GM23338 (cell line): ENCODE measurements at regions not wholly inside any gene's neighbourhood (a gene's known extent, or its start where the extent isn't known, plus 50 kb on each side); places are given as distances from the start of the nearest gene placed in this dataset.

ENCODE experiments used
- ATAC-seq: fragments of 200-7000 bp; cut with Tn5 transposase; 3 replicates; pipeline ENCODE4 v1.9.1; 2020
- DNase-seq: peaks from one replicate; pipeline ENCODE4 v3.0.0-alpha.2; 2015; ENCODE audit warnings: low spot score
- H2AFZ ChIP-seq: fragments of 200-600 bp; sonication (generic); 2 replicates; pipeline ENCODE4 v1.8.0; 2016; ENCODE audit warnings: antibody characterized with exemption, mild to moderate bottlenecking, moderate library complexity
- H3F3A ChIP-seq: fragments of 200-600 bp; sonication (generic); replicated peaks from 2 replicates; pipeline ENCODE4 v1.8.0; 2017; ENCODE audit warnings: antibody characterized with exemption, mixed run types, low read depth
- H3K27ac ChIP-seq: fragments of 200-600 bp; sonication (generic); 2 replicates; pipeline ENCODE4 v1.6.1; 2016; ENCODE audit warnings: low read depth
- H3K27me3 ChIP-seq: fragments of 200-600 bp; sonication (generic); 2 replicates; pipeline ENCODE4 v1.8.0; 2016; ENCODE audit warnings: mild to moderate bottlenecking, mixed run types, moderate library complexity; ENCODE audit not compliant: insufficient read depth
- H3K36me3 ChIP-seq: fragments of 200-600 bp; sonication (generic); 2 replicates; pipeline ENCODE4 v1.8.0; 2016; ENCODE audit warnings: mild to moderate bottlenecking; ENCODE audit not compliant: insufficient read depth
- H3K4me1 ChIP-seq: fragments of 200-600 bp; sonication (generic); 2 replicates; pipeline ENCODE4 v1.8.0; 2016; ENCODE audit warnings: mild to moderate bottlenecking, moderate library complexity; ENCODE audit not compliant: insufficient read depth
- H3K4me2 ChIP-seq: fragments of 200-600 bp; sonication (generic); 2 replicates; pipeline ENCODE4 v1.7.1; 2017; ENCODE audit warnings: mixed run types
- H3K4me3 ChIP-seq: fragments of 200-600 bp; sonication (generic); 2 replicates; pipeline ENCODE4 v1.6.1; 2016; ENCODE audit warnings: mixed run types
- H3K79me2 ChIP-seq: fragments of 200-600 bp; sonication (generic); replicated peaks from 2 replicates; pipeline ENCODE4 v1.8.0; 2017; ENCODE audit warnings: mild to moderate bottlenecking; ENCODE audit not compliant: insufficient read depth
- H3K9me2 ChIP-seq: fragments of 200-600 bp; sonication (generic); 2 replicates; pipeline ENCODE4 v1.8.0; 2017; ENCODE audit not compliant: insufficient read depth
- H4K20me1 ChIP-seq: fragments of 200-600 bp; sonication (generic); replicated peaks from 2 replicates; pipeline ENCODE4 v1.8.0; 2017; ENCODE audit warnings: mild to moderate bottlenecking; ENCODE audit not compliant: insufficient read depth
- H3K27ac Mint-ChIP-seq: 2 replicates; pipeline ENCODE4 v1.8.0; 2020; ENCODE audit warnings: inconsistent platforms, mild to moderate bottlenecking, moderate library complexity, mixed read lengths
- H3K27me3 Mint-ChIP-seq: 3 replicates; pipeline ENCODE4 v1.8.0; 2022; ENCODE audit warnings: low read depth, mild to moderate bottlenecking, moderate library complexity, mixed read lengths, inconsistent platforms; ENCODE audit not compliant: insufficient read depth, poor library complexity
- H3K36me3 Mint-ChIP-seq: 3 replicates; pipeline ENCODE4 v1.8.0; 2021; ENCODE audit warnings: low read depth, mild to moderate bottlenecking, inconsistent platforms, moderate library complexity, mixed read lengths
- H3K4me1 Mint-ChIP-seq: 3 replicates; pipeline ENCODE4 v1.8.0; 2020; ENCODE audit warnings: mild to moderate bottlenecking, inconsistent platforms, mixed read lengths
- H3K4me3 Mint-ChIP-seq: 3 replicates; pipeline ENCODE4 v1.8.0; 2021; ENCODE audit warnings: moderate library complexity, mild to moderate bottlenecking, inconsistent platforms, mixed read lengths
- H3K9me3 Mint-ChIP-seq: 3 replicates; pipeline ENCODE4 v1.8.0; 2020; ENCODE audit warnings: moderate library complexity, mild to moderate bottlenecking, inconsistent platforms, mixed read lengths
- CREB1 ChIP-seq: fragments of 250-450 bp; sonication (Bioruptor Pico); IDR thresholded peaks from 2 replicates; pipeline ENCODE4 v1.5.0; 2020; ENCODE audit warnings: low read depth, mild to moderate bottlenecking, moderate library complexity
- EZH2 ChIP-seq: fragments of 200-600 bp; sonication (generic); IDR thresholded peaks from one replicate; pipeline ENCODE4 v1.8.0; 2017; ENCODE audit warnings: antibody characterized with exemption, mild to moderate bottlenecking, low read depth; ENCODE audit not compliant: unreplicated experiment
- EZH2phosphoT487 ChIP-seq: fragments of 200-600 bp; sonication (generic); IDR thresholded peaks from one replicate; pipeline ENCODE4 v1.8.1; 2018; ENCODE audit warnings: antibody characterized with exemption; ENCODE audit not compliant: unreplicated experiment
- JUNB ChIP-seq: IDR thresholded peaks from one replicate; pipeline ENCODE4 v1.6.1; 2016; ENCODE audit warnings: antibody characterized with exemption; ENCODE audit not compliant: unreplicated experiment
- NANOG ChIP-seq: IDR thresholded peaks from 2 replicates; pipeline ENCODE4 v1.6.1; 2016; ENCODE audit warnings: antibody characterized with exemption, borderline replicate concordance
- POLR2AphosphoS5 ChIP-seq: IDR thresholded peaks from 2 replicates; pipeline ENCODE4 v1.6.1; 2016; ENCODE audit warnings: antibody characterized with exemption, low read depth
- STAT1 ChIP-seq: IDR thresholded peaks from one replicate; pipeline ENCODE4 v1.6.1; 2016; ENCODE audit warnings: antibody characterized with exemption; ENCODE audit not compliant: unreplicated experiment
- ZNF114 ChIP-seq: fragments of 250-450 bp; sonication (Bioruptor Pico); IDR thresholded peaks from 2 replicates; pipeline ENCODE4 v1.5.0; 2020; ENCODE audit warnings: mild to moderate bottlenecking, moderate library complexity
- ZNF331 ChIP-seq: fragments of 250-450 bp; sonication (Bioruptor Pico); IDR thresholded peaks from 2 replicates; pipeline ENCODE4 v1.5.0; 2020; ENCODE audit warnings: low read depth, mild to moderate bottlenecking, moderate library complexity
- TF ChIP-seq, protein P1 (sequence below): IDR thresholded peaks from 2 replicates; pipeline ENCODE4 v1.6.1; 2016; ENCODE audit warnings: antibody characterized with exemption
- TF ChIP-seq, protein P2 (sequence below): fragments of 250-450 bp; sonication (Bioruptor Pico); IDR thresholded peaks from 2 replicates; pipeline ENCODE4 v1.5.0; 2020; ENCODE audit warnings: mild to moderate bottlenecking, moderate library complexity
- TF ChIP-seq, protein P3 (sequence below), 2 experiments: fragments of 200-600 bp in 1 of 2; sonication (generic) in 1 of 2; conservative IDR thresholded peaks; 2 replicates each; pipeline versions ENCODE4 v1.5.1 to v1.6.1; 2016 to 2017; ENCODE audit warnings: antibody characterized with exemption in 2 of 2, low read depth in 2 of 2, mild to moderate bottlenecking in 2 of 2, moderate library complexity in 1 of 2

DNA sequence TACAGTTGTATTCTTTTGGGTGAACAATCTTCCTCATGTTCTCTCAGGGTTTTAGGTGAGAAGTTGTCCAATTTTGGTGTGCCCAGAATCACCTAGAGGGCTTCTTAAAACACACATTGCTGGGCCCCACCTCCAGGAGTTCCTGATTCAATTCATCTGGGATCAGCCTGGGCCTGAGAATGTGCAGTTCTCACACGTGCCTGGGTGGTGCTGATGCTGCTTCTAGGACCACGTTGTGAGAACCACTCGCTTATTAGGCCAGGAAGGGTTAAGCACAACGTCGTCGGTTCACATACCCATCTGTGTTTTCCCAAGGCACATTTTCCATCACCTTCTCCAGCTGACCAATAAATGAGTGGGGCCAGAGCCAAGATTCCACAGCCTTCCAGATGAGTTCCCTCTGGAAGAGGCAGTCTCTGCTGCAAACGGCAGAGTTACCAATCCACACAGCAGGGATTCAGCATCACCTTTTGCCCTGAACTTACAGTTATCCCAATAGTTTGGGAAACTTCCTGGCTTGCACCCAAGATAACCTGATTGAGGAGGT is 277.7 kb upstream of the HNRNPA3 start (continued):
- TF ChIP-seq, protein P1, sequence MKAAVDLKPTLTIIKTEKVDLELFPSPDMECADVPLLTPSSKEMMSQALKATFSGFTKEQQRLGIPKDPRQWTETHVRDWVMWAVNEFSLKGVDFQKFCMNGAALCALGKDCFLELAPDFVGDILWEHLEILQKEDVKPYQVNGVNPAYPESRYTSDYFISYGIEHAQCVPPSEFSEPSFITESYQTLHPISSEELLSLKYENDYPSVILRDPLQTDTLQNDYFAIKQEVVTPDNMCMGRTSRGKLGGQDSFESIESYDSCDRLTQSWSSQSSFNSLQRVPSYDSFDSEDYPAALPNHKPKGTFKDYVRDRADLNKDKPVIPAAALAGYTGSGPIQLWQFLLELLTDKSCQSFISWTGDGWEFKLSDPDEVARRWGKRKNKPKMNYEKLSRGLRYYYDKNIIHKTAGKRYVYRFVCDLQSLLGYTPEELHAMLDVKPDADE: no peak
- TF ChIP-seq ZNF114 (CRISPR knock-in tag) (no peak), EZH2 (no peak)

DNA sequence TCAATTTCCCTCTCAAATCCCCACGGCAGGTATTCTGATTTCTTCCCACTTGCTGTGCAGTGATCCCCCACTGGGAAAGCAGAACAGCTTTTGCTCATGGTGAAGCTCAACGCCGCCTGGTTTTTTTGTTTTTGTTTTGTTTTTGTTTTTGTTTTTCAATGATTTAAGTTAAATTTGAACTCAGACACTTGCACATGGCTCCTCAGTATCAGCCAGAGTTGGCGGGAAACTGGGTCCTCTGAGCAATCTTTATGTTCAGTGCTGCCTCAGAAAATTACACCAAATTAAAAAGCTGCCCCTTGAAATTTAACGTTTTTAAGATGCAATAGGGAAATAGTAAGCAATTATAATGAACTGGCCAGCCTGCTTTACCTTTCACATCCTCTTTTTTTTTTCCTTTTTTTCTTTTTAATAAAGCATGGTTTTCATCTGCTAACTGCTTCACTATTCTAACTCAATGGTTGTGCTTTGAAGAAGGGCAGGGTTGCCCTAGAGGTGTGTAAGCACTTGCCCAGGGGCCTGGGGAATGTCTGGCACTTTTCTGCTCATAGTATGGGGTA is 277.0 kb upstream of the HNRNPA3 start:
- Histone ChIP-seq H3K4me3 (no peak overlapping the region), H3K4me2 (no peak overlapping the region), H3K4me1 (no peaks in the 10 kb centered on the region), H3K9me2 (no peaks in the 10 kb centered on the region), H3K79me2 (no peaks in the 10 kb centered on the region), H3F3A (no peaks in the 10 kb centered on the region), H3K36me3 (no peaks in the 10 kb centered on the region), H4K20me1 (no peaks in the 10 kb centered on the region), H3K27me3 (no peaks in the 10 kb centered on the region), H3K27ac (no peak overlapping the region), H2AFZ (peak overlapping the region; percentile 14; the same call in 1 of the 2 replicates)
- Mint-ChIP-seq H3K36me3 (no peaks in the 10 kb centered on the region), H3K27ac (no peak overlapping the region), H3K4me3 (no peak overlapping the region), H3K9me3 (no peaks in the 10 kb centered on the region), H3K4me1 (peaks cover 4% of the 10 kb centered on the region; the same call in 2 of the 3 replicates), H3K27me3 (no peaks in the 10 kb centered on the region)
- TF ChIP-seq STAT1 (no peak), EZH2 (no peak), JUNB (no peak), ZNF331 (CRISPR knock-in tag) (no peak), CREB1 (CRISPR knock-in tag) (no peak), EZH2phosphoT487 (no peak), POLR2AphosphoS5 (no peak), ZNF114 (CRISPR knock-in tag) (no peak), NANOG (no peak)
- TF ChIP-seq, protein P1: no peak
- TF ChIP-seq, protein P2, sequence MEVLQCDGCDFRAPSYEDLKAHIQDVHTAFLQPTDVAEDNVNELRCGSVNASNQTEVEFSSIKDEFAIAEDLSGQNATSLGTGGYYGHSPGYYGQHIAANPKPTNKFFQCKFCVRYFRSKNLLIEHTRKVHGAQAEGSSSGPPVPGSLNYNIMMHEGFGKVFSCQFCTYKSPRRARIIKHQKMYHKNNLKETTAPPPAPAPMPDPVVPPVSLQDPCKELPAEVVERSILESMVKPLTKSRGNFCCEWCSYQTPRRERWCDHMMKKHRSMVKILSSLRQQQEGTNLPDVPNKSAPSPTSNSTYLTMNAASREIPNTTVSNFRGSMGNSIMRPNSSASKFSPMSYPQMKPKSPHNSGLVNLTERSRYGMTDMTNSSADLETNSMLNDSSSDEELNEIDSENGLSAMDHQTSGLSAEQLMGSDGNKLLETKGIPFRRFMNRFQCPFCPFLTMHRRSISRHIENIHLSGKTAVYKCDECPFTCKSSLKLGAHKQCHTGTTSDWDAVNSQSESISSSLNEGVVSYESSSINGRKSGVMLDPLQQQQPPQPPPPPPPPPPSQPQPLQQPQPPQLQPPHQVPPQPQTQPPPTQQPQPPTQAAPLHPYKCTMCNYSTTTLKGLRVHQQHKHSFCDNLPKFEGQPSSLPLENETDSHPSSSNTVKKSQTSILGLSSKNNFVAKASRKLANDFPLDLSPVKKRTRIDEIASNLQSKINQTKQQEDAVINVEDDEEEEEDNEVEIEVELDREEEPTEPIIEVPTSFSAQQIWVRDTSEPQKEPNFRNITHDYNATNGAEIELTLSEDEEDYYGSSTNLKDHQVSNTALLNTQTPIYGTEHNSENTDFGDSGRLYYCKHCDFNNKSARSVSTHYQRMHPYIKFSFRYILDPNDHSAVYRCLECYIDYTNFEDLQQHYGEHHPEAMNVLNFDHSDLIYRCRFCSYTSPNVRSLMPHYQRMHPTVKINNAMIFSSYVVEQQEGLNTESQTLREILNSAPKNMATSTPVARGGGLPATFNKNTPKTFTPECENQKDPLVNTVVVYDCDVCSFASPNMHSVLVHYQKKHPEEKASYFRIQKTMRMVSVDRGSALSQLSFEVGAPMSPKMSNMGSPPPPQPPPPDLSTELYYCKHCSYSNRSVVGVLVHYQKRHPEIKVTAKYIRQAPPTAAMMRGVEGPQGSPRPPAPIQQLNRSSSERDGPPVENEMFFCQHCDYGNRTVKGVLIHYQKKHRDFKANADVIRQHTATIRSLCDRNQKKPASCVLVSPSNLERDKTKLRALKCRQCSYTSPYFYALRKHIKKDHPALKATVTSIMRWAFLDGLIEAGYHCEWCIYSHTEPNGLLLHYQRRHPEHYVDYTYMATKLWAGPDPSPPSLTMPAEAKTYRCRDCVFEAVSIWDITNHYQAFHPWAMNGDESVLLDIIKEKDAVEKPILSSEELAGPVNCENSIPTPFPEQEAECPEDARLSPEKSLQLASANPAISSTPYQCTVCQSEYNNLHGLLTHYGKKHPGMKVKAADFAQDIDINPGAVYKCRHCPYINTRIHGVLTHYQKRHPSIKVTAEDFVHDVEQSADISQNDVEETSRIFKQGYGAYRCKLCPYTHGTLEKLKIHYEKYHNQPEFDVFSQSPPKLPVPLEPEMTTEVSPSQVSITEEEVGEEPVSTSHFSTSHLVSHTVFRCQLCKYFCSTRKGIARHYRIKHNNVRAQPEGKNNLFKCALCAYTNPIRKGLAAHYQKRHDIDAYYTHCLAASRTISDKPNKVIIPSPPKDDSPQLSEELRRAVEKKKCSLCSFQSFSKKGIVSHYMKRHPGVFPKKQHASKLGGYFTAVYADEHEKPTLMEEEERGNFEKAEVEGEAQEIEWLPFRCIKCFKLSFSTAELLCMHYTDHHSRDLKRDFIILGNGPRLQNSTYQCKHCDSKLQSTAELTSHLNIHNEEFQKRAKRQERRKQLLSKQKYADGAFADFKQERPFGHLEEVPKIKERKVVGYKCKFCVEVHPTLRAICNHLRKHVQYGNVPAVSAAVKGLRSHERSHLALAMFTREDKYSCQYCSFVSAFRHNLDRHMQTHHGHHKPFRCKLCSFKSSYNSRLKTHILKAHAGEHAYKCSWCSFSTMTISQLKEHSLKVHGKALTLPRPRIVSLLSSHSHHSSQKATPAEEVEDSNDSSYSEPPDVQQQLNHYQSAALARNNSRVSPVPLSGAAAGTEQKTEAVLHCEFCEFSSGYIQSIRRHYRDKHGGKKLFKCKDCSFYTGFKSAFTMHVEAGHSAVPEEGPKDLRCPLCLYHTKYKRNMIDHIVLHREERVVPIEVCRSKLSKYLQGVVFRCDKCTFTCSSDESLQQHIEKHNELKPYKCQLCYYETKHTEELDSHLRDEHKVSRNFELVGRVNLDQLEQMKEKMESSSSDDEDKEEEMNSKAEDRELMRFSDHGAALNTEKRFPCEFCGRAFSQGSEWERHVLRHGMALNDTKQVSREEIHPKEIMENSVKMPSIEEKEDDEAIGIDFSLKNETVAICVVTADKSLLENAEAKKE (CRISPR knock-in tag): no peak
- TF ChIP-seq, protein P3, sequence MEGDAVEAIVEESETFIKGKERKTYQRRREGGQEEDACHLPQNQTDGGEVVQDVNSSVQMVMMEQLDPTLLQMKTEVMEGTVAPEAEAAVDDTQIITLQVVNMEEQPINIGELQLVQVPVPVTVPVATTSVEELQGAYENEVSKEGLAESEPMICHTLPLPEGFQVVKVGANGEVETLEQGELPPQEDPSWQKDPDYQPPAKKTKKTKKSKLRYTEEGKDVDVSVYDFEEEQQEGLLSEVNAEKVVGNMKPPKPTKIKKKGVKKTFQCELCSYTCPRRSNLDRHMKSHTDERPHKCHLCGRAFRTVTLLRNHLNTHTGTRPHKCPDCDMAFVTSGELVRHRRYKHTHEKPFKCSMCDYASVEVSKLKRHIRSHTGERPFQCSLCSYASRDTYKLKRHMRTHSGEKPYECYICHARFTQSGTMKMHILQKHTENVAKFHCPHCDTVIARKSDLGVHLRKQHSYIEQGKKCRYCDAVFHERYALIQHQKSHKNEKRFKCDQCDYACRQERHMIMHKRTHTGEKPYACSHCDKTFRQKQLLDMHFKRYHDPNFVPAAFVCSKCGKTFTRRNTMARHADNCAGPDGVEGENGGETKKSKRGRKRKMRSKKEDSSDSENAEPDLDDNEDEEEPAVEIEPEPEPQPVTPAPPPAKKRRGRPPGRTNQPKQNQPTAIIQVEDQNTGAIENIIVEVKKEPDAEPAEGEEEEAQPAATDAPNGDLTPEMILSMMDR (conservative IDR thresholded peaks at IDR 0.05; ENCODE audit: low read depth in 2 of 2): no peak
- DNase-seq (no peak), ATAC-seq (no peak)
